ENCODE measurements at regions not wholly inside any gene's neighbourhood (a gene's known extent, or its start where the extent isn't known, plus 50 kb on each side); places are given as distances from the start of the nearest gene placed in this dataset.

DNA sequence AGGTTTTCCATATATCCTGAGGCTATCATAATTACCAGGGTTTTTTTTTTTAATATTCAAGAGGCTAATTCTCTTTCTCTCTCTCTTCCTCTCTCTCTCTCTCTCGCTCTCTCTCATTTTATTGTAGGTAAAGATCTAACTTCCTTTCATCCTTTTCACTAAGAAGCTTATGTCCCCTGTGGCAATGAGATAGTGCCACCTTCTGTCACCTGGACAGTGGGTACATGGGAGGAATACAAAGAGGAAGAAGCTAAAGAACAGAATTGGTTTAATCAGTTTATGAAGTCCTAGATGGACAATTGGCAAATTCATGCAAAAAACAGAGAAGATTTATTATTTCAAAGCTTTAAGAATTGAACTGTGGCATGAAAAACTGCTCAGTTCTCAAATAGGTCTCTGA, 1582.3 kb upstream of the TMEFF2 start:
- in situ Hi-C loops (cut with HindIII; ENCODE audit: low pct_ligation_motif_present, low pct_unique_long_range_greater_than_20kb, low sequenced_read_pairs), result no loop called here
- no peak for DNase-seq

GRCh38 chr2:193774166-193774565, 1579.4 kb upstream of the TMEFF2 start:
- DNase-seq, result no peak
- in situ Hi-C loops (cut with HindIII; ENCODE audit: low pct_ligation_motif_present, low pct_unique_long_range_greater_than_20kb, low sequenced_read_pairs), result no loop called here

- DNase-seq, result no peak
- in situ Hi-C loops (cut with HindIII; ENCODE audit: low pct_ligation_motif_present, low pct_unique_long_range_greater_than_20kb, low sequenced_read_pairs), result no loop called here
These were observed 1556.6 kb upstream of the TMEFF2 start for GRCh38 chr2:193751299-193751698.

DNA sequence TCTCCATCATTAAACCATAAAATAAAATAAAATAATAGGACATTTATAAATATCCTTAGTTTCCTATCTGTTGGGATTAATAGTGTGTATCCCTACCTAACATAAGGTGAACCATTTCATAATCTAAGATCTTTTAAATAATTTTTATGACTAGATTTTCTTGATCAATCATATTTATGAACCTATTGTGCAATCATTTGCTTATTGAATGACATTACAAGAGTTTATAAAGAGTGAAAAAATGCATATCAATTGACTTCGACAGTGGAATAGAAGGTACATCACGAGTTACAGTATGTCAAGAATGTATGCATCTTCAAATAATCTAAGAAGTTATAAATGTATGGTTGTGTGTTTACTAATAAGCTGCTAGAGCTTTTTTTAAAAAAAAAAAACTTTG, 1554.8 kb upstream of the TMEFF2 start:
- in situ Hi-C loops (cut with HindIII; ENCODE audit: low pct_ligation_motif_present, low pct_unique_long_range_greater_than_20kb, low sequenced_read_pairs), result no loop called here
- DNase-seq, result no peak

- in situ Hi-C loops (cut with HindIII; ENCODE audit: low pct_ligation_motif_present, low pct_unique_long_range_greater_than_20kb, low sequenced_read_pairs), result no loop called here
- no peak for DNase-seq
These were observed 1548.4 kb upstream of the TMEFF2 start for GRCh38 chr2:193743089-193743488.

DNA sequence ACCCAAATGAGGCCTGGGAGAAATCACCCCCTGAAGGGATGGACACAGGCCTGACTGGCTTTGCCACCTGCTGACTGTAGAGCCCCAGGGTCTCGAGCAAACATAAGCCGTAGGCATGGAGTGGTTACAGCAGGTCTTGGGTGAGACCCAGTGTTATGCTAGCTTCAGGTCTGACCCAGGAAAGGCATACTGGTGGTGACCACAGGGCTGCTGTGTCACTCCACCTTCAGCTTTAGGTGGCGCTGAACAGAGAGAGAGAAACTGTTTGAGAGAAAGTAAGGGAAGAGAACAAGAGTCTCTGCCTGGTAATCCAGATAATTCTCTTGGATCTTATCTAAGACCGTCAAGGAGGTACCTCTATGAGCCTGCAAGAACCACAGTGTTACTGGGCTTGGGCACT, 1544.2 kb upstream of the TMEFF2 start:
- in situ Hi-C loops (cut with HindIII; ENCODE audit: low pct_ligation_motif_present, low pct_unique_long_range_greater_than_20kb, low sequenced_read_pairs), result no loop called here
- DNase-seq, result no peak

- in situ Hi-C loops (cut with HindIII; ENCODE audit: low pct_ligation_motif_present, low pct_unique_long_range_greater_than_20kb, low sequenced_read_pairs), result no loop called here
- DNase-seq, result no peak
These were observed 1518.2 kb upstream of the TMEFF2 start for GRCh38 chr2:193712912-193713311.

GRCh38 chr2:193703411-193703810, 1508.7 kb upstream of the TMEFF2 start:
- in situ Hi-C loops (cut with HindIII; ENCODE audit: low pct_ligation_motif_present, low pct_unique_long_range_greater_than_20kb, low sequenced_read_pairs), result no loop called here
- DNase-seq, result no peak

GRCh38 chr2:193701484-193701883, 1506.8 kb upstream of the TMEFF2 start:
- DNase-seq, result no peak
- in situ Hi-C loops (cut with HindIII; ENCODE audit: low pct_ligation_motif_present, low pct_unique_long_range_greater_than_20kb, low sequenced_read_pairs), result no loop called here

DNA sequence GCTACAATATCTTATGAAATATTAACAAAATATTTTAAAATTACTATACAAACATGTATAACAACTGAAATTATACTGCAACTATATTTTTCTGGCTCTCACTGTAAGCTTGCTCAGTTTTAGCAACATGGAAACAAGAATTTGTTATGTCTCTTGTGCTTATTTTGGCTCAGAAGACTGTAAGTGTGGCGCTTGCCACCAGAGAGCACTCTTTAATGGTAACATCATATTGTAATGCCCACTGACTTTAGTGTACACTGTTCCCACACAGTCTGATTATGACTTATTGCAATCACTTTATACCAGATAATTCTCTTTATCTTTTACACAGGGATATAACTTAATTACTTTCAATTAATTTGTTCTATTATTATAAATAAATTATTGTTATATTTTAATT, 1500.6 kb upstream of the TMEFF2 start:
- in situ Hi-C loops (cut with HindIII; ENCODE audit: low pct_ligation_motif_present, low pct_unique_long_range_greater_than_20kb, low sequenced_read_pairs), result no loop called here
- peak; percentile 59 for DNase-seq

GRCh38 chr2:193693758-193694157, 1499.0 kb upstream of the TMEFF2 start:
- in situ Hi-C loops (cut with HindIII; ENCODE audit: low pct_ligation_motif_present, low pct_unique_long_range_greater_than_20kb, low sequenced_read_pairs), result no loop called here
- DNase-seq, result no peak

DNA sequence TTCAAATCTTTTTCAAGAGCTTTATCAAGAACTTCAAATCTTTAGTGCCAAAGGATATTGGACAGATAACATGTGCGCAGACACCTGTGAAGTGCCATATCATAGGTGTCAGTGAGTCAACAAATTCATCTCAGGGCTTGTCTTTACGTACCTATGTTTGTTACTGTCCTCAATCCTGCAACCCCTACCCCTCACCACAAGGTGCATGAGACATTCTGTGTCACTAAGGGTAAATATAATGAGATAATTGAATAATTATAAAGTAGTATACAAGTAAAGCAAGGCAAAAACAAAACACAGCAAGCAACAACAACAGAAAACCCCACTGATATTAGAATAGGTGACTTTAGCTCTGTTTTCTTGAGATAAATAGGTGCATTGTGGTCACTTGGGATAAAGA, 1495.8 kb upstream of the TMEFF2 start:
- DNase-seq, result no peak
- in situ Hi-C loops (cut with HindIII; ENCODE audit: low pct_ligation_motif_present, low pct_unique_long_range_greater_than_20kb, low sequenced_read_pairs), result no loop called here

GRCh38 chr2:193687195-193687594, 1492.5 kb upstream of the TMEFF2 start:
- in situ Hi-C loops (cut with HindIII; ENCODE audit: low pct_ligation_motif_present, low pct_unique_long_range_greater_than_20kb, low sequenced_read_pairs), result no loop called here
- no peak for DNase-seq

DNA sequence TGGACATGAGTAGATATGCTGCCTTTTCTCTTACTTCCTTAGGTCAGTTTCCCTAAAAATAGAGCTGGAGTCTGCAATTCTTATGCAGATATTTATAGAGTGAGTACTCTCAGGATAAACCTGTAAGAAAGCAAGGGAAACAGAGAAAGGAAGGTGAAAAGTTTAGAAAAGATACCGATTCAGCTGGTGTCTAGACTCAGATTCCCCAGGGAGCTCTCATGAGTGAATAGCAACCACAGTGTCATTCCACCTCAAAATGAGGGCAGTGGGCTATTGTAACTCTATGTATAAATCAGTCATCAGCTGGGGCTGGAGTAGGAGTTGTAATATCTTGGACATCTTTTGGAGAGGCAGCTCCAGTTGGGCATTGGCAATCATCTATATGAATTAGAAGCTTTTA, 1485.1 kb upstream of the TMEFF2 start:
- no peak for DNase-seq
- in situ Hi-C loops (cut with HindIII; ENCODE audit: low pct_ligation_motif_present, low pct_unique_long_range_greater_than_20kb, low sequenced_read_pairs), result no loop called here

- in situ Hi-C loops (cut with HindIII; ENCODE audit: low pct_ligation_motif_present, low pct_unique_long_range_greater_than_20kb, low sequenced_read_pairs), result no loop called here
- DNase-seq, result no peak
These were observed 1475.7 kb upstream of the TMEFF2 start for GRCh38 chr2:193670478-193670877.

DNA sequence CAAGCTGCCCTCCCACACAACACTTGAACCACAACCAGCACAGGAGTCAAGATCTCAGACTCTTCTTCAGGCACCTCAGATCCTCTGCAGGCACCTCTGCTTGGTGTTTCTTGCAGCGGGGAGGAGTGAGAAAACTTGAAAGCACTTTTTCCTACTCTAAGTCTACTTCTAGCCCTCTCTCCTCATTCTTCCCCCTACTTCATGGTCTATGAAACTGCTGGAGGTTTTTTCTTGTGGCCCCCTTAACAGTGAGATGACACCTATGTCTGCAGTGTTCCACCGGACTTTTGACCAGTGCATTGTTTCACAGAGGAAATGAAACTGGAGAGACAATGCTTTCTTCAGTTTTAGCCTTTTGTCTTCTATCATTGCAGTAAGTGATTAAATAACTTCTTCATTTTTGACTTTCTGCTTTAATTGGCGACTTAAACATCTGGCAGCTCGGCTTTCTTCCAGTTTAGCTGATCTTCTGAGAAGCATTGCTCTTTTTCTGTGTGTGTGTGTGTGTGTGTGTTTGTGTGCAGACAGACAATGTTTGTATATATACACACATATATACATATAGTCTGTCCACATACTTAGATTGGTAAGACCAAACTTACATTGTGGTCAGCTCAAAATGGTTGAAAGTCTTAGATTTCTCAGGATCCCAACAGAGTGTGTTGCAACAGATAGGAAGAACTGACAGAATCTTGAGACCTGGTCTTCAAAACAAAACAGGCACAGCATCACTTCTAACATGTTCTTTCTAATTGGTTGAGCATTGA, 1474.0 kb upstream of the TMEFF2 start:
- in situ Hi-C loops (cut with HindIII; ENCODE audit: low pct_ligation_motif_present, low pct_unique_long_range_greater_than_20kb, low sequenced_read_pairs), result no loop called here

DNA sequence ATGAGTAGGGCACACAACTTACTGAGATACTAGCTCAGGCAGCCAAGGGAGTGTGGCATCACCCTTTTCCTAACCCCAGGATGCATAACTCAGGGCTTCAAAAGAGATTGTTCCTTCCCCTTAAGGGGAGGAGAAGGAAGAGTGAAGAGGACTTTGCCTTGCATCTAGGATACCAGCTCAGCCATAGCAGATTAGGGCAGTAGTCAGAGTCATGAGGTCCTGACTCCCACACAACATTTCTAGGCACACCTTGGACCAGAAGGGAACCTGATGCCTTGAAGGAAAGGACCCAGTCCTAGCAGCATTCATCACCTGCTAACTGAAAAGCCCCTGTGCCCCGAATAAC, 1433.2 kb upstream of the TMEFF2 start:
- in situ Hi-C loops (cut with HindIII; ENCODE audit: low pct_ligation_motif_present, low pct_unique_long_range_greater_than_20kb, low sequenced_read_pairs), result no loop called here
- no peak for DNase-seq

More for the DNA sequence above, 1474.0 kb upstream of the TMEFF2 start:
- no peak for DNase-seq

DNA sequence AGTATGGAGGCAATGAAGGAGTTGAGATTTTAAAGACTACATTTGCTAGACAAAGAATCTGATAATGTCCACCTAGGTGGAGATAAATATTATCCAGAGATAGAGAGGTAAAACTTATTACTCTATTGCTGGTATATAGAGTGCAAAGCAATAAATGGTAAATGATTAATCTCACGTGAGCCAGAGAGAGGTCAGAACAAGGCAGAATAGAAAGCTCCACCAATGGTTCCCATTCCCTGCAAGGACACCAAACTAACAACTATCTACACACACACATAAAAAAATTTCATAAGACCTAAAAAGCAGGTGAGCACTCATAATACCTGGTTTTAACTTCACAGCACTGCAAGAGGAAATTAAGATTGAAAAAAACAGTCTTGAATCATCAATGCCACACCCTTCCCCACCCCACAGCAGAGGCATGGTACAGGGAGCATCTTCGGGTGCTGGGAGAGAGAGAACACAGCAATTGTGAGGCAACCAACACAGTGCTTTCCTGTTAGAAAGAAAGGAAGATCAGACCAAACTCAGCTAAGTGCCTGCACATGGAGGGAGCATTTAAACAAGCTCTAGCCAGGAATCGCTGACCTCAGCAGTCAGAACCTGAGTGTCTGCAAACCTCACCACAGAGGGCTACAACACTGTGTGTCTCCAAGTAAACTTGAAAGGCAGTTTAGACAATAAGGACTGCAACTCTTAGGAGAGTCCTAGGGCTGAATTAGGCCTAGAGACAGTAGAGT, 1432.6 kb upstream of the TMEFF2 start:
- in situ Hi-C loops (cut with HindIII; ENCODE audit: low pct_ligation_motif_present, low pct_unique_long_range_greater_than_20kb, low sequenced_read_pairs), result no loop called here
- DNase-seq, result no peak

GRCh38 chr2:193608451-193608850, 1413.7 kb upstream of the TMEFF2 start:
- in situ Hi-C loops (cut with HindIII; ENCODE audit: low pct_ligation_motif_present, low pct_unique_long_range_greater_than_20kb, low sequenced_read_pairs), result no loop called here
- no peak for DNase-seq

GRCh38 chr2:193590831-193591230, 1396.1 kb upstream of the TMEFF2 start:
- in situ Hi-C loops (cut with HindIII; ENCODE audit: low pct_ligation_motif_present, low pct_unique_long_range_greater_than_20kb, low sequenced_read_pairs), result no loop called here
- DNase-seq, result no peak

Data from ACHN (cell line).